ENCODE measurements at regions not wholly inside any gene's neighbourhood (a gene's known extent, or its start where the extent isn't known, plus 50 kb on each side); places are given as distances from the start of the nearest gene placed in this dataset.

DNA sequence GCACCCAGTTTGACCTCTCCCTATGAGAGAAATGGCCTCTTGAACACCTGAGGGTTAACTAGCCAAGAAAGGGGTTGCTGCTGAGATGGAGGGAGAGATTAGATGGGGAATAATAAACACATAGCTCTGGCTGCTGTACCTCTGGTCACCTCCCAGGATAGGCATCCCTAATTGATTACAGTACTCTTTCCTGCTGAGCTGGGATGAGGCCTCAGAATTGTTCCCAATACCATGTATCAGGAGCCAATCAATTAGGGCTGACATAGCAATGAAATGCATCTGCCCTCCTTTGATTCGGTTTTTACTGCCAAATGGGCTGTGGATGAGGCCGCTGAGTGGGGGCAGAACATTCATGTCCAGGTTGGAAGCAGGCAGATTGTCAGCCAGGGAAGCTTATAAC is 339.4 kb upstream of the SLCO3A1 start:
- H3K9me2 ChIP-seq (ENCODE audit: insufficient read depth, low read length) = no peaks in the 10 kb centered on the region
- no peak overlapping the region for H2AFZ ChIP-seq (ENCODE audit: low read depth, low read length)
- H4K20me1 ChIP-seq (ENCODE audit: insufficient read depth) = no peaks in the 10 kb centered on the region
- no peaks in the 10 kb centered on the region for H3F3A ChIP-seq (ENCODE audit: insufficient read depth, low read length, poor library complexity, severe bottlenecking)
- H3K9me3 ChIP-seq (ENCODE audit: low read length) = no peaks in the 10 kb centered on the region
- H3K27ac ChIP-seq (ENCODE audit: low read length) = no peak overlapping the region
- no peak overlapping the region for H3K4me3 ChIP-seq (ENCODE audit: low read length)
- no peak overlapping the region for H3K9ac ChIP-seq (ENCODE audit: low read length)
- TF ChIP-seq, protein P1, sequence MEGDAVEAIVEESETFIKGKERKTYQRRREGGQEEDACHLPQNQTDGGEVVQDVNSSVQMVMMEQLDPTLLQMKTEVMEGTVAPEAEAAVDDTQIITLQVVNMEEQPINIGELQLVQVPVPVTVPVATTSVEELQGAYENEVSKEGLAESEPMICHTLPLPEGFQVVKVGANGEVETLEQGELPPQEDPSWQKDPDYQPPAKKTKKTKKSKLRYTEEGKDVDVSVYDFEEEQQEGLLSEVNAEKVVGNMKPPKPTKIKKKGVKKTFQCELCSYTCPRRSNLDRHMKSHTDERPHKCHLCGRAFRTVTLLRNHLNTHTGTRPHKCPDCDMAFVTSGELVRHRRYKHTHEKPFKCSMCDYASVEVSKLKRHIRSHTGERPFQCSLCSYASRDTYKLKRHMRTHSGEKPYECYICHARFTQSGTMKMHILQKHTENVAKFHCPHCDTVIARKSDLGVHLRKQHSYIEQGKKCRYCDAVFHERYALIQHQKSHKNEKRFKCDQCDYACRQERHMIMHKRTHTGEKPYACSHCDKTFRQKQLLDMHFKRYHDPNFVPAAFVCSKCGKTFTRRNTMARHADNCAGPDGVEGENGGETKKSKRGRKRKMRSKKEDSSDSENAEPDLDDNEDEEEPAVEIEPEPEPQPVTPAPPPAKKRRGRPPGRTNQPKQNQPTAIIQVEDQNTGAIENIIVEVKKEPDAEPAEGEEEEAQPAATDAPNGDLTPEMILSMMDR (IDR thresholded peaks at IDR 0.05; ENCODE audit: poor library complexity, severe bottlenecking) = no peak
- TF ChIP-seq RAD21 (conservative IDR thresholded peaks at IDR 0.05) (no peak), POLR2AphosphoS5 (IDR thresholded peaks at IDR 0.05) (no peak)
- no peaks in the 10 kb centered on the region for H3K36me3 ChIP-seq (ENCODE audit: insufficient read depth, low read length)
- no peak overlapping the region for H3K4me2 ChIP-seq (ENCODE audit: low read length)
- H3K27me3 ChIP-seq (ENCODE audit: insufficient read depth, low read depth, low read length) = no peaks in the 10 kb centered on the region
- no peaks in the 10 kb centered on the region for H3K79me2 ChIP-seq (replicated peaks; ENCODE audit: insufficient read depth, low read length)

DNA sequence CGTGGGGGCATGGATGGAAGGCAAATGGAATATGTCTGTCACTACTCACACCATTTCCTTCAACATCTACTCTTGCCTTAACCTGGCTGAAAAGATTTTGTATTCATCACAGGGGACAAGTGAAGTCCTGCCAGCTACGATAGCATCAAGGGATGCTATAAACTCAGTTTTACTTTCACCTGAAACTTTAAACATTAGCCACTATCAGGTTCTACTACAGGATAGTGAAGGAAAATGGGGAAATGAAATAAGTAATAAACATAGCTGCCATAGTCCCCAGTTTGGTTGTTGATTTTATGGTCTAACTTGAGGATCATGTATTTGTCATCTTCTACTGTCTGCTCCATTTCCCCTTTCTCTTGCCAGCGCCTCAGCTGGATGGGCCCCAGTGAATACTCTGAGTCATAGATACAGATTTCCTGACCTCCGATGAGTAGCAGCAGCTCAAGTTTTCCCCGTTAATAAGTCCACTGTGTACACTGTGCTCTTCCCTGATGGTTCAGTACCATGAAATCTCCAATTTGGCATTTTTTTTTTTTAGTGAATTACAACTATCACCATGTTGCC is 338.2 kb upstream of the SLCO3A1 start:
- H2AFZ ChIP-seq (ENCODE audit: low read depth, low read length) = no peak overlapping the region
- H3K4me2 ChIP-seq (ENCODE audit: low read length) = no peak overlapping the region
- no peak overlapping the region for H3K9ac ChIP-seq (ENCODE audit: low read length)

More for the DNA sequence above, 338.2 kb upstream of the SLCO3A1 start:
- Histone ChIP-seq H3K79me2 (replicated peaks; ENCODE audit: insufficient read depth, low read length) (no peaks in the 10 kb centered on the region), H4K20me1 (ENCODE audit: insufficient read depth) (no peaks in the 10 kb centered on the region), H3K9me3 (ENCODE audit: low read length) (no peaks in the 10 kb centered on the region), H3K27me3 (ENCODE audit: insufficient read depth, low read depth, low read length) (no peaks in the 10 kb centered on the region), H3F3A (ENCODE audit: insufficient read depth, low read length, poor library complexity, severe bottlenecking) (no peaks in the 10 kb centered on the region), H3K36me3 (ENCODE audit: insufficient read depth, low read length) (no peaks in the 10 kb centered on the region), H3K4me3 (ENCODE audit: low read length) (no peak overlapping the region), H3K27ac (ENCODE audit: low read length) (no peak overlapping the region), H3K9me2 (ENCODE audit: insufficient read depth, low read length) (no peaks in the 10 kb centered on the region)
- TF ChIP-seq TAF1 (IDR thresholded peaks at IDR 0.05; ENCODE audit: low read depth) (no peak), RAD21 (conservative IDR thresholded peaks at IDR 0.05) (no peak), EZH2 (IDR thresholded peaks at IDR 0.05; ENCODE audit: borderline replicate concordance, insufficient read depth, low read length, poor library complexity, severe bottlenecking) (no peak), MXI1 (conservative IDR thresholded peaks at IDR 0.05; ENCODE audit: poor library complexity, severe bottlenecking) (no peak), POLR2AphosphoS5 (IDR thresholded peaks at IDR 0.05) (no peak)
- TF ChIP-seq, protein P1 (IDR thresholded peaks at IDR 0.05; ENCODE audit: poor library complexity, severe bottlenecking) = no peak
- TF ChIP-seq, protein P2, sequence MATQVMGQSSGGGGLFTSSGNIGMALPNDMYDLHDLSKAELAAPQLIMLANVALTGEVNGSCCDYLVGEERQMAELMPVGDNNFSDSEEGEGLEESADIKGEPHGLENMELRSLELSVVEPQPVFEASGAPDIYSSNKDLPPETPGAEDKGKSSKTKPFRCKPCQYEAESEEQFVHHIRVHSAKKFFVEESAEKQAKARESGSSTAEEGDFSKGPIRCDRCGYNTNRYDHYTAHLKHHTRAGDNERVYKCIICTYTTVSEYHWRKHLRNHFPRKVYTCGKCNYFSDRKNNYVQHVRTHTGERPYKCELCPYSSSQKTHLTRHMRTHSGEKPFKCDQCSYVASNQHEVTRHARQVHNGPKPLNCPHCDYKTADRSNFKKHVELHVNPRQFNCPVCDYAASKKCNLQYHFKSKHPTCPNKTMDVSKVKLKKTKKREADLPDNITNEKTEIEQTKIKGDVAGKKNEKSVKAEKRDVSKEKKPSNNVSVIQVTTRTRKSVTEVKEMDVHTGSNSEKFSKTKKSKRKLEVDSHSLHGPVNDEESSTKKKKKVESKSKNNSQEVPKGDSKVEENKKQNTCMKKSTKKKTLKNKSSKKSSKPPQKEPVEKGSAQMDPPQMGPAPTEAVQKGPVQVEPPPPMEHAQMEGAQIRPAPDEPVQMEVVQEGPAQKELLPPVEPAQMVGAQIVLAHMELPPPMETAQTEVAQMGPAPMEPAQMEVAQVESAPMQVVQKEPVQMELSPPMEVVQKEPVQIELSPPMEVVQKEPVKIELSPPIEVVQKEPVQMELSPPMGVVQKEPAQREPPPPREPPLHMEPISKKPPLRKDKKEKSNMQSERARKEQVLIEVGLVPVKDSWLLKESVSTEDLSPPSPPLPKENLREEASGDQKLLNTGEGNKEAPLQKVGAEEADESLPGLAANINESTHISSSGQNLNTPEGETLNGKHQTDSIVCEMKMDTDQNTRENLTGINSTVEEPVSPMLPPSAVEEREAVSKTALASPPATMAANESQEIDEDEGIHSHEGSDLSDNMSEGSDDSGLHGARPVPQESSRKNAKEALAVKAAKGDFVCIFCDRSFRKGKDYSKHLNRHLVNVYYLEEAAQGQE (IDR thresholded peaks at IDR 0.05; ENCODE audit: borderline replicate concordance) = no peak
